ENCODE measurements at regions not wholly inside any gene's neighbourhood (a gene's known extent, or its start where the extent isn't known, plus 50 kb on each side); places are given as distances from the start of the nearest gene placed in this dataset.

DNA sequence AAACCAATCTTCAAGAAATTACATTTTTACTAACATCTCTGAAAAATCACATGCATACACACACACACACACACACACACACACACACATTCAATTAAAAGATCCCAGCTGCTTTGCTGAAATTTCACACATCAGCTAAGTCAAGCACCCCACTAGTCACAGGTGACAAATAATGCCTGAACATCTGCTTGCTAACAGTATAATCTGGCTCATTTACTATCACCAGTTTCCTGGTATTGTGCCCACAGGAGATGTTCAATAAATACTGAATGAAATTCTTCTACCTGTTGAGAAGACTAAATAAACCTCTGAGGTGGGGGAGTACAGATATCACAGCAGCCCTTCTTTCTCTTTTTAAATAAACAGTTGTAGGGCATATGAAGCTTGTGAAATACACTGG lies 994.0 kb downstream of the ARAP2 start:
- Mint-ChIP-seq H3K27me3 (ENCODE audit: low read depth in 3 of 3) (peaks cover 0 to 2% (median 0%) of the 10 kb centered on the region in 3 donors), H3K4me3 (no peak overlapping the region), H3K36me3 (no peaks in the 10 kb centered on the region), H3K9me3 (peaks cover 0 to 2% (median 0%) of the 10 kb centered on the region in 7 donors), H3K4me1 (no peaks in the 10 kb centered on the region), H3K27ac (no peak overlapping the region)
- H3K79me2 ChIP-seq (ENCODE audit: insufficient read depth, low read length) = no peaks in the 10 kb centered on the region
- DNase-seq = no peak
- H3K27ac ChIP-seq (ENCODE audit: low read depth in 1 of 2, low read length in 2 of 2) = no peak overlapping the region
- no peak overlapping the region for H3K4me3 ChIP-seq (replicated peaks in 1 of 3; ENCODE audit: low read depth in 2 of 3, low read length in 3 of 3)
- intact Hi-C loops (cut with micrococcal nuclease) = no loop called here
- no peak overlapping the region for H3K4me2 ChIP-seq (replicated peaks; ENCODE audit: extremely low read depth, low read length, poor library complexity, severe bottlenecking)
- H3K27me3 ChIP-seq (ENCODE audit: control insufficient read depth in 2 of 2, insufficient read depth in 2 of 2, low read length in 2 of 2) = no peaks in the 10 kb centered on the region
- no peaks in the 10 kb centered on the region for H3K36me3 ChIP-seq (replicated peaks in 1 of 2; ENCODE audit: control insufficient read depth in 1 of 2, insufficient read depth in 2 of 2, low read length in 2 of 2)
- no peak overlapping the region for H2AFZ ChIP-seq (ENCODE audit: insufficient read depth, low read depth, low read length, poor library complexity, severe bottlenecking)
- no peaks in the 10 kb centered on the region for H3K4me1 ChIP-seq (ENCODE audit: control insufficient read depth in 1 of 2, insufficient read depth in 2 of 2, low read length in 2 of 2)
- no peaks in the 10 kb centered on the region for H3K9me3 ChIP-seq (replicated peaks in 1 of 2; ENCODE audit: control insufficient read depth in 1 of 2, insufficient read depth in 1 of 2, low read length in 2 of 2)
- no peaks in the 10 kb centered on the region for H4K20me1 ChIP-seq (ENCODE audit: insufficient read depth, low read length)
- TF ChIP-seq, protein P1, sequence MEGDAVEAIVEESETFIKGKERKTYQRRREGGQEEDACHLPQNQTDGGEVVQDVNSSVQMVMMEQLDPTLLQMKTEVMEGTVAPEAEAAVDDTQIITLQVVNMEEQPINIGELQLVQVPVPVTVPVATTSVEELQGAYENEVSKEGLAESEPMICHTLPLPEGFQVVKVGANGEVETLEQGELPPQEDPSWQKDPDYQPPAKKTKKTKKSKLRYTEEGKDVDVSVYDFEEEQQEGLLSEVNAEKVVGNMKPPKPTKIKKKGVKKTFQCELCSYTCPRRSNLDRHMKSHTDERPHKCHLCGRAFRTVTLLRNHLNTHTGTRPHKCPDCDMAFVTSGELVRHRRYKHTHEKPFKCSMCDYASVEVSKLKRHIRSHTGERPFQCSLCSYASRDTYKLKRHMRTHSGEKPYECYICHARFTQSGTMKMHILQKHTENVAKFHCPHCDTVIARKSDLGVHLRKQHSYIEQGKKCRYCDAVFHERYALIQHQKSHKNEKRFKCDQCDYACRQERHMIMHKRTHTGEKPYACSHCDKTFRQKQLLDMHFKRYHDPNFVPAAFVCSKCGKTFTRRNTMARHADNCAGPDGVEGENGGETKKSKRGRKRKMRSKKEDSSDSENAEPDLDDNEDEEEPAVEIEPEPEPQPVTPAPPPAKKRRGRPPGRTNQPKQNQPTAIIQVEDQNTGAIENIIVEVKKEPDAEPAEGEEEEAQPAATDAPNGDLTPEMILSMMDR (IDR thresholded peaks at IDR 0.05) = no peak
- H3K9ac ChIP-seq (ENCODE audit: insufficient read depth, low read length, poor library complexity, severe bottlenecking) = no peak overlapping the region

DNA sequence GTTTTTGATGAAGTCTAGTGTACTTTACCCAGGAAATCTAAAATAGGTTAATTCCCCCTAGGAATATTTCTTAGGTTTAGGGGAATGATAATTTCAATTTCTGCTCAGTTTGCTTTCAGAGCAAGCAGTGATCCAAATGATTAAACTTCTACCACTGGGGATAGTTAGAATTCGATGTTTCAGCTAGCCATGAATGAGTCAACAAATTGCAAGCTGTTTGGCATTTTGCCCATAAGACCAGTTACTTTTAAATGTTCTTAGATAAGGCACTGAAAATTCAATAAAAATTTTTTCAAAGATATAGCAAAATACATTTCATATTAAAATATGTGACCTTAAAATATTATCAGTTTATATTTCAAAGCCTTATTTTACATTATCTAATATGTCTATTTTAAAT lies 993.6 kb downstream of the ARAP2 start:
- no CpG with 5 or more reads among the region's 1 CpG for WGBS (ENCODE audit: insufficient coverage)
- H3K36me3 ChIP-seq (replicated peaks in 1 of 2; ENCODE audit: control insufficient read depth in 1 of 2, insufficient read depth in 2 of 2, low read length in 2 of 2) = no peaks in the 10 kb centered on the region
- Mint-ChIP-seq H3K4me1 (no peaks in the 10 kb centered on the region), H3K36me3 (no peaks in the 10 kb centered on the region), H3K9me3 (peaks cover 0 to 1% (median 0%) of the 10 kb centered on the region in 7 donors), H3K27ac (no peak overlapping the region), H3K4me3 (no peak overlapping the region), H3K27me3 (ENCODE audit: low read depth in 3 of 3) (peaks cover 0 to 2% (median 0%) of the 10 kb centered on the region in 3 donors)
- intact Hi-C loops (cut with micrococcal nuclease) = no loop called here
- TF ChIP-seq, protein P1 (IDR thresholded peaks at IDR 0.05) = no peak
- no peaks in the 10 kb centered on the region for H3K27me3 ChIP-seq (ENCODE audit: control insufficient read depth in 2 of 2, insufficient read depth in 2 of 2, low read length in 2 of 2)
- DNase-seq = no peak
- H3K27ac ChIP-seq (ENCODE audit: low read depth in 1 of 2, low read length in 2 of 2) = no peak overlapping the region
- no peak overlapping the region for H3K4me3 ChIP-seq (replicated peaks in 1 of 3; ENCODE audit: low read depth in 2 of 3, low read length in 3 of 3)
- no peaks in the 10 kb centered on the region for H3K79me2 ChIP-seq (ENCODE audit: insufficient read depth, low read length)
- H3K9ac ChIP-seq (ENCODE audit: insufficient read depth, low read length, poor library complexity, severe bottlenecking) = no peak overlapping the region
- H4K20me1 ChIP-seq (ENCODE audit: insufficient read depth, low read length) = no peaks in the 10 kb centered on the region
- H3K4me1 ChIP-seq (ENCODE audit: control insufficient read depth in 1 of 2, insufficient read depth in 2 of 2, low read length in 2 of 2) = no peaks in the 10 kb centered on the region
- no peaks in the 10 kb centered on the region for H3K9me3 ChIP-seq (replicated peaks in 1 of 2; ENCODE audit: control insufficient read depth in 1 of 2, insufficient read depth in 1 of 2, low read length in 2 of 2)
- H2AFZ ChIP-seq (ENCODE audit: insufficient read depth, low read depth, low read length, poor library complexity, severe bottlenecking) = no peak overlapping the region
- no peak overlapping the region for H3K4me2 ChIP-seq (replicated peaks; ENCODE audit: extremely low read depth, low read length, poor library complexity, severe bottlenecking)
